ENCODE measurements at regions not wholly inside any gene's neighbourhood (a gene's known extent, or its start where the extent isn't known, plus 50 kb on each side); places are given as distances from the start of the nearest gene placed in this dataset.

- H3K9me3 Mint-ChIP-seq (ENCODE audit: insufficient read depth), result no peaks in the 10 kb centered on the region
- peaks cover 0 to 27% (median 12%) of the 10 kb centered on the region in 4 experiments for H3K27me3 ChIP-seq (replicated peaks in 1 of 4; ENCODE audit: control extremely low read depth in 1 of 4, control insufficient read depth in 3 of 4, insufficient read depth in 4 of 4, low read length in 3 of 4)
- peak; percentile 50 for ATAC-seq (ENCODE audit: low read depth)
- POLR2A ChIA-PET, result no interaction called here
- intact Hi-C loops (cut with micrococcal nuclease), result no loop called here
- no peaks in the 10 kb centered on the region for H3K79me2 ChIP-seq (ENCODE audit: control insufficient read depth, insufficient read depth, low read length)
- DNase-seq, result peak; percentile 58
- no peak overlapping the region for H3K27ac ChIP-seq (ENCODE audit: low read length in 2 of 2)
- CTCF ChIA-PET, result interaction anchor here (1.3 kb wide), 1 partner anchor 20 kb away, joined by 5 read pairs; no protein-coding TSS in a partner anchor
- H4K20me1 ChIP-seq (ENCODE audit: control insufficient read depth, insufficient read depth, low read length, poor library complexity, severe bottlenecking), result no peaks in the 10 kb centered on the region
- peaks cover 0 to 10% (median 0%) of the 10 kb centered on the region in 3 donors for H3K9me3 ChIP-seq (ENCODE audit: control extremely low read depth in 1 of 3, control insufficient read depth in 2 of 3, insufficient read depth in 1 of 3, low read length in 2 of 3)
- H3K4me3 Mint-ChIP-seq, result peak overlapping the region; percentile 64
- H3K27me3 Mint-ChIP-seq, result peaks cover 29% of the 10 kb centered on the region
- peak overlapping the region; percentile 67 for H3K4me2 ChIP-seq (replicated peaks; ENCODE audit: low read depth, low read length, poor library complexity, severe bottlenecking)
- no peak overlapping the region for H3K27ac Mint-ChIP-seq
- 45% methylated on average over 14 of the region's 20 CpGs for WGBS (ENCODE audit: insufficient coverage)
- peaks cover 45 to 62% of the 10 kb centered on the region in 2 donors for H3K4me1 ChIP-seq (ENCODE audit: control insufficient read depth in 2 of 2, insufficient read depth in 2 of 2, low read length in 2 of 2)
- peak overlapping the region; percentile 21 for H3K9ac ChIP-seq (ENCODE audit: low read length)
- no peaks in the 10 kb centered on the region for H3K36me3 ChIP-seq (replicated peaks in 1 of 2; ENCODE audit: control extremely low read depth in 1 of 2, control insufficient read depth in 1 of 2, extremely low read depth in 1 of 2, insufficient read depth in 2 of 2, low read length in 1 of 2)
- TF ChIP-seq EZH2 (IDR thresholded peaks at IDR 0.05; ENCODE audit: borderline replicate concordance, insufficient read depth, low read depth, low read length, poor library complexity, severe bottlenecking) (no peak), CTCF (IDR thresholded peaks at IDR 0.05) (no peak)
- H3K4me1 Mint-ChIP-seq, result peaks cover 45% of the 10 kb centered on the region
- H2AFZ ChIP-seq (ENCODE audit: insufficient read depth, low read depth, low read length, poor library complexity, severe bottlenecking), result peak overlapping the region; percentile 0
- H3K4me3 ChIP-seq (ENCODE audit: control extremely low read depth in 1 of 5, extremely low read depth in 1 of 5, insufficient read depth in 1 of 5, low read depth in 2 of 5, low read length in 4 of 5), result peak overlapping the region in 1 of 5 experiments; percentile 30
Observed at GRCh38 chr7:155360495-155361345, 63.0 kb downstream of the INSIG1 start.

GRCh38 chr7:155361346-155361680, 63.6 kb downstream of the INSIG1 start:
- H3K79me2 ChIP-seq (ENCODE audit: control insufficient read depth, insufficient read depth, low read length), result no peaks in the 10 kb centered on the region
- no peaks in the 10 kb centered on the region for H3K36me3 ChIP-seq (replicated peaks in 1 of 2; ENCODE audit: control extremely low read depth in 1 of 2, control insufficient read depth in 1 of 2, extremely low read depth in 1 of 2, insufficient read depth in 2 of 2, low read length in 1 of 2)
- H3K27me3 ChIP-seq (replicated peaks in 1 of 4; ENCODE audit: control extremely low read depth in 1 of 4, control insufficient read depth in 3 of 4, insufficient read depth in 4 of 4, low read length in 3 of 4), result peaks cover 0 to 27% (median 12%) of the 10 kb centered on the region in 4 experiments
- ChIA-PET CTCF (no interaction called here), POLR2A (no interaction called here)
- Mint-ChIP-seq H3K27ac (no peak overlapping the region), H3K9me3 (ENCODE audit: insufficient read depth) (no peaks in the 10 kb centered on the region), H3K27me3 (peaks cover 29% of the 10 kb centered on the region), H3K4me3 (peak overlapping the region; percentile 64), H3K4me1 (peaks cover 45% of the 10 kb centered on the region)
- peak overlapping the region; percentile 67 for H3K4me2 ChIP-seq (replicated peaks; ENCODE audit: low read depth, low read length, poor library complexity, severe bottlenecking)
- H2AFZ ChIP-seq (ENCODE audit: insufficient read depth, low read depth, low read length, poor library complexity, severe bottlenecking), result peak overlapping the region; percentile 0
- no peak for TF ChIP-seq EZH2 (IDR thresholded peaks at IDR 0.05; ENCODE audit: borderline replicate concordance, insufficient read depth, low read depth, low read length, poor library complexity, severe bottlenecking)
- TF ChIP-seq CTCF (IDR thresholded peaks at IDR 0.05), result no peak
- peaks cover 0 to 10% (median 0%) of the 10 kb centered on the region in 3 donors for H3K9me3 ChIP-seq (ENCODE audit: control extremely low read depth in 1 of 3, control insufficient read depth in 2 of 3, insufficient read depth in 1 of 3, low read length in 2 of 3)
- peaks cover 45 to 62% of the 10 kb centered on the region in 2 donors for H3K4me1 ChIP-seq (ENCODE audit: control insufficient read depth in 2 of 2, insufficient read depth in 2 of 2, low read length in 2 of 2)
- peak overlapping the region in 1 of 5 experiments; percentile 30 for H3K4me3 ChIP-seq (ENCODE audit: control extremely low read depth in 1 of 5, extremely low read depth in 1 of 5, insufficient read depth in 1 of 5, low read depth in 2 of 5, low read length in 4 of 5)
- no peak for DNase-seq
- ATAC-seq (ENCODE audit: low read depth), result peak; percentile 8
- intact Hi-C loops (cut with micrococcal nuclease), result no loop called here
- H3K27ac ChIP-seq (ENCODE audit: low read length in 2 of 2), result no peak overlapping the region
- WGBS (ENCODE audit: insufficient coverage), result 12% methylated on average over 12 of the region's 12 CpGs
- no peaks in the 10 kb centered on the region for H4K20me1 ChIP-seq (ENCODE audit: control insufficient read depth, insufficient read depth, low read length, poor library complexity, severe bottlenecking)
- peak overlapping the region; percentile 21 for H3K9ac ChIP-seq (ENCODE audit: low read length)

All from B cell (primary cell).